NCI-H526 (cell line): ENCODE measurements at regions not wholly inside any gene's neighbourhood (a gene's known extent, or its start where the extent isn't known, plus 50 kb on each side); places are given as distances from the start of the nearest gene placed in this dataset.

ENCODE experiments used
- DNase-seq, 2 experiments: peaks; one replicate each; lab custom pipeline; 2025; lab: John Stamatoyannopoulos, UW

GRCh38 chr15:85307687-85308045 lies 72.7 kb upstream of the AKAP13 start:
- DNase-seq = no peak

- no peak for DNase-seq
These were observed 68.8 kb upstream of the AKAP13 start for GRCh38 chr15:85311647-85312046.

- no peak for DNase-seq
These were observed 67.9 kb upstream of the AKAP13 start for GRCh38 chr15:85312486-85312885.

GRCh38 chr15:85312929-85313331 lies 67.5 kb upstream of the AKAP13 start:
- DNase-seq = no peak

- no peak for DNase-seq
These were observed 67.1 kb upstream of the AKAP13 start for GRCh38 chr15:85313339-85313738.

- no peak for DNase-seq
These were observed 66.3 kb upstream of the AKAP13 start for GRCh38 chr15:85314146-85314545.

GRCh38 chr15:85314633-85315032 lies 65.8 kb upstream of the AKAP13 start:
- no peak for DNase-seq

GRCh38 chr15:85316244-85316934 lies 64.0 kb upstream of the AKAP13 start:
- no peak for DNase-seq

GRCh38 chr15:85318048-85318731 lies 62.2 kb upstream of the AKAP13 start:
- DNase-seq = peak in 1 of 2 experiments; percentile 42

- DNase-seq = no peak
These were observed 61.7 kb upstream of the AKAP13 start for GRCh38 chr15:85318732-85319076.

GRCh38 chr15:85324202-85324601 lies 56.2 kb upstream of the AKAP13 start:
- no peak for DNase-seq

- DNase-seq = no peak
These were observed 54.6 kb upstream of the AKAP13 start for GRCh38 chr15:85325834-85326233.

GRCh38 chr15:85326291-85326690 lies 54.1 kb upstream of the AKAP13 start:
- DNase-seq = no peak

- DNase-seq = no peak
These were observed 52.6 kb upstream of the AKAP13 start for GRCh38 chr15:85327820-85328219.

GRCh38 chr15:85329561-85330422 lies 50.6 kb upstream of the AKAP13 start:
- DNase-seq = peak in 1 of 2 experiments; percentile 39
